ENCODE measurements at regions not wholly inside any gene's neighbourhood (a gene's known extent, or its start where the extent isn't known, plus 50 kb on each side); places are given as distances from the start of the nearest gene placed in this dataset.

DNA sequence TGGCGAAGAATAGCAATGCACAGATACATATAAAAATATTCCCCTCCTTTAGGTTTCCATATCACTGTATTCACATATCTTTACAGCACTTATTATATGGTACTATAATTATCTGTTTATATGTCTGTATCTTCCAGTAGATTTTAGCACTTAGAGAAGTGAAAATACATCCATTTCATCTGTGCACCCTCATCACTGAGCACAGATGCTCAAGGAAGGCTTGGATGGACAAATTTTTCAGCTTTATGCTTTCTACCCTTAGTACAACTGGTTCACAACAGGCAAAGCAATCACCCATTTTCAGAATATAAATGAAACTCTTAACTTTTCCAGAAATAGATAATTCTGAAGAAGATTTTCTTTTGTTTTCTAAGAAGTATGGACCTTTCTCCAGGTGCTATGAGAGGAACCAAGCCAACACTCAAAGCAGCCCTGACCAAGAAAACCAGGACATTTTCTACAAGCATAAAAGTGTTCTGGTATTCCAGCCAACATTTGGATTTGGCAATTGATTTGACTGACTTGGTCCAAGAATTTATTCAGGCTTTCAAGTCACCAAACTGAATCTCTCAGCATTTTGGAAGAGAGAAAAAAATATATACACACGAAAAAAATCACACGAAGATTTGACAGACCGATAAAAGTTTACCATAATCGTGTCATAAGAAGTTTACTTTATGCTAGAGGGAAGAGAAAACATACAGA, 170.2 kb upstream of the CD180 start:
- H3K9me3 ChIP-seq, result no peaks in the 10 kb centered on the region
- no peaks in the 10 kb centered on the region for H3K27me3 ChIP-seq
- no peak for DNase-seq
- H3K27ac ChIP-seq, result no peak overlapping the region
- no peak for TF ChIP-seq CTCF (IDR thresholded peaks at IDR 0.05)
- WGBS, 2 donors, result 83 to 84% methylated on average over 5 of the region's 5 CpGs
- intact Hi-C loops (cut with DNase I), result no loop called here
- H3K4me1 ChIP-seq, result no peaks in the 10 kb centered on the region
- no peak for ATAC-seq
- no peak overlapping the region for H3K4me3 ChIP-seq
- no peaks in the 10 kb centered on the region for H3K36me3 ChIP-seq

DNA sequence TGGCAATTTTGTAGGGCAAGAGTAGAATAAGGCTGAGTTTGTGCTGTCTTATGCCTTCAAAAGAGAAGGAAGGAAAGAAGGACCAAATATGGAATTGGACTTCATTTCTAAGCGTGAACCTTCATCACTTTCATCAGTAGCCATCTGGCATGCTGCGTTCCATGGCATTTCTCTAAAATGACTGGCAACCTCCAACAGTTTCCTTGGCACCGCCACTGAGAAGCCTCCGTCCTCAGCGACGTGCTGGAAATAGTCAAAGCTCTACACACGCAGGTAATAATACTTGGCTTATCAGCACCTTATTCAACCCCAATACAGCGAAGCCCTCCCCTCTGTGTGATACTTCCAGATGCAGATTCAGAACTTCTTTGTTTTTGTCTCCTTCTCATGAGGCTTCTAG, 169.7 kb upstream of the CD180 start:
- intact Hi-C loops (cut with DNase I), result no loop called here
- no peak overlapping the region for H3K27ac ChIP-seq
- DNase-seq (no peak), ATAC-seq (no peak)
- H3K36me3 ChIP-seq, result no peaks in the 10 kb centered on the region
- H3K27me3 ChIP-seq, result no peaks in the 10 kb centered on the region
- 94 to 95% methylated on average over 8 of the region's 8 CpGs for WGBS, 2 donors
- TF ChIP-seq CTCF (IDR thresholded peaks at IDR 0.05), result no peak
- no peak overlapping the region for H3K4me3 ChIP-seq
- H3K9me3 ChIP-seq, result no peaks in the 10 kb centered on the region
- no peaks in the 10 kb centered on the region for H3K4me1 ChIP-seq

DNA sequence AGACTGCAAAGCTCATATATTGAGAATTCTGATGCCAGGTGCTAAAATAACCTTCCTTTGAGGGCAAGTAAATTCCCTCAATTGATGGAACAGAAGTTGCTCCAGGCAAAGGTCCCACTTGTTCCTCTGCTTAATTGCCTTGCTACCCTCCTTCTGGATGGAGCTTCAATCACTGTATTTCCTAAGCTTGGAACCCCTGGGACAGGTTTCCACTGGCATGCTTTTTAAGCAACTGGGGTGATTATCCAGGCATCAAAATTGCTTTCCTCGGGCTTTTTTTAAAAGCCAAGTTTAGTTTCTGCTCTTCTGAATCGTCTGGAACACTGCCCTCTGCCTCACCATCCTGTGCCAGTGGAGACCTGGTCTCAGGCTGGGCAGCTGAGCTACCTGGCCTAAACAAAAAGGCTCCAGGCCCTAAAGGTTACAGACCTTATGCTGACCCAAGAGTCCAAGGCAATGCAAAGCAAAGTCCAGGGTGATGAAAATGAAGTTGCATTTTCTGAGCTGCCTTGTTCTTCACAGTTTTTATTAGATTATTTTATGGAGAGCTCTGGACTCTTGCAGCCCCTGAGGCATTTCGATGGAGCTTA, 167.9 kb upstream of the CD180 start:
- intact Hi-C loops (cut with DNase I), result no loop called here
- H3K27ac ChIP-seq, result no peak overlapping the region
- H3K9me3 ChIP-seq, result no peaks in the 10 kb centered on the region
- no peaks in the 10 kb centered on the region for H3K36me3 ChIP-seq
- no peak overlapping the region for H3K4me3 ChIP-seq
- WGBS, 2 donors, result 84 to 87% methylated on average over 3 of the region's 3 CpGs
- no peak for DNase-seq
- no peak for ATAC-seq
- no peaks in the 10 kb centered on the region for H3K27me3 ChIP-seq
- no peak for TF ChIP-seq CTCF (IDR thresholded peaks at IDR 0.05)
- H3K4me1 ChIP-seq, result peaks cover 0 to 8% (median 0%) of the 10 kb centered on the region in 9 donors

DNA sequence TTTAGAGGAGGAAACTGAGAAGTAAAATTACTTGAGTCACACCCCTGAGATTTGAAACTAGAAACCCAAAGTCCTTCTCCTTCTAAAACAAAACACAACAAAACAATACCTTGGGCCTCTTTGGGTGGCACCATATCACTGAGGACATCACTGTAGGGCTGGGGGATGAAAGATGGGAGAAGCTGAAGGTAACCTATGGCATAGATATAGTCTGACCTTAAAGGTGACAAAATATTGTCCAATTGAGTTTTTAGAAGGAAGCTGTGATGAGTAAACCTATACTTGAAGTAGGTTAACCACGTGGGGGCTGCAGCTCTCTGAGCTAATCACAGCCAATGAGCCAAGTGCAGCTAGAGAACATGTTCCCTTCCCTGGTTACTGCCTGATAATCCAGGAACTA, 167.4 kb upstream of the CD180 start:
- Histone ChIP-seq H3K27ac (no peak overlapping the region), H3K4me1 (peaks cover 0 to 8% (median 0%) of the 10 kb centered on the region in 9 donors), H3K36me3 (no peaks in the 10 kb centered on the region), H3K9me3 (no peaks in the 10 kb centered on the region), H3K4me3 (no peak overlapping the region), H3K27me3 (no peaks in the 10 kb centered on the region)
- ATAC-seq, result no peak
- TF ChIP-seq CTCF (IDR thresholded peaks at IDR 0.05), result no peak
- intact Hi-C loops (cut with DNase I), result no loop called here
- WGBS, 2 donors, result 73 to 88% methylated on average over 1 of the region's 1 CpG
- DNase-seq, result no peak

Data from heart right ventricle (tissue), 16 donors.